Stimulated activated CD8-positive, alpha-beta memory T cell treated with anti-CD3 and anti-CD28 coated beads, Interleukin-15, amount 100 ng/mL, for 24 hours (primary cell): ENCODE measurements at regions not wholly inside any gene's neighbourhood (a gene's known extent, or its start where the extent isn't known, plus 50 kb on each side); places are given as distances from the start of the nearest gene placed in this dataset.

ENCODE experiments used
- DNase-seq: peaks from one replicate; pipeline ENCODE4 v3.0.0-alpha.2; 2020; ENCODE audit warnings: low read depth

DNA sequence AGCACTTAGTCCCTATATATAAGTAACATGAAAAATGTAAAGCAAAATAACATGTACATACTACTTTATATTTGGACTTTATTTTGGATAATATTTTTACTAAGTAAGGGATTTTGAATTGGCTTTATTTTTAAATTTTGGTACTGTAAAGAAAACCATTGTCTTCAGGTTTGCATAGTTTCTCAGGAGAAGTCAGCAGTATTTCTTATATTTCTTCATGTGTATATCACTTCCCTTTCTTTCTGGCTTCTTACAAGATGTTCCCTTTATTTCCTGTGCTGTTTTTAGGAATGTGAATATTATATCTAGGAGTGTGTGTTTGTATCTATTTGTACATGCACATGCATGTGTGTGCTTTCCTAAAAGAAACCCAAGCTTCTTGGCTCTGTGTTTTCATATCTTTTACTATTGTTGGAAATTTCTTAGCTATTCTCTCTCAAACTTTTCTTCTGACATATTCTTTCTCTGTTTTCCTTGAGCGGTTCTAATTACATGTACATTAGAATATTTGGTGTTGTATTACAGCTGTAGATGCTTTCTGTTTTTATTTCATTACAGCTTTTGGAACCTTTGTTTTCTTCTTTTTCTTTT lies 1549.7 kb upstream of the ACVR2A start:
- no peak for DNase-seq

DNA sequence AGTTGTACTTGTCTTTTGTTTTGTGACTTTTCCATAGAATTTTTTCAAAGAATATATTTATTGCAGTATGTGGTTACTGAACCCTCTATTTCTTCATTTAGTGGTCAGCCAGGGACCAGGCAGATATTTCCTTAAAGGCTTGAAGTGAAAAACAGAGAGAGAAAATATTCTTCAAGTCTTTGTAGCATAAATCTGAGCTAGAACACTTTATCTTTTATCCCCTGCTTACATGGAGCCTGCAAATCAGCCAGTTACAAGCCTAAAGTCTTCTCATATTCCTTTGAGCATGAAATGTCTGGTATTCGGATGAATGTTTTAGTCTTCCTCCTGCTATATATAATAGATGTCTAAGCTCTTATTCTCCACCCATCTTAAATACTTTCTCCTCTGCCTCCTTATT lies 1557.5 kb upstream of the ACVR2A start:
- no peak for DNase-seq

DNA sequence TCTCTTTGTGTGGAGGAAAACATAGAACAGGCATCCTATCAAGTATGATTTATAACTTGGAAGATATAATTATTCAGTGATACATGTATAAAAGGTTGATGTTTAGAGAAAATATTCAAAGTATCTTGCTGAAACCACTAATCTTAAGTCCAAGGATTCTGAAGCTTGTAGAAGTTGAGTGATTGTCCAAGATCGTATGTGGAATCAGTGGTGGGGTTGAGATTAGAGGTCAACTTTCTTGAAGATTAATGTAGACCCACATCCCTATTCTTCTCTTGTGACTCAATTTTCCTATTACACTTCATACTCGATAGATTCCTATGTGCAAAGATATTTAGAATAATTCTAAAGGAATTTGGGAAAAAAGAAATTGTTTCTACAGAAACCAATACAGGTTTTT lies 1565.9 kb upstream of the ACVR2A start:
- DNase-seq = no peak

DNA sequence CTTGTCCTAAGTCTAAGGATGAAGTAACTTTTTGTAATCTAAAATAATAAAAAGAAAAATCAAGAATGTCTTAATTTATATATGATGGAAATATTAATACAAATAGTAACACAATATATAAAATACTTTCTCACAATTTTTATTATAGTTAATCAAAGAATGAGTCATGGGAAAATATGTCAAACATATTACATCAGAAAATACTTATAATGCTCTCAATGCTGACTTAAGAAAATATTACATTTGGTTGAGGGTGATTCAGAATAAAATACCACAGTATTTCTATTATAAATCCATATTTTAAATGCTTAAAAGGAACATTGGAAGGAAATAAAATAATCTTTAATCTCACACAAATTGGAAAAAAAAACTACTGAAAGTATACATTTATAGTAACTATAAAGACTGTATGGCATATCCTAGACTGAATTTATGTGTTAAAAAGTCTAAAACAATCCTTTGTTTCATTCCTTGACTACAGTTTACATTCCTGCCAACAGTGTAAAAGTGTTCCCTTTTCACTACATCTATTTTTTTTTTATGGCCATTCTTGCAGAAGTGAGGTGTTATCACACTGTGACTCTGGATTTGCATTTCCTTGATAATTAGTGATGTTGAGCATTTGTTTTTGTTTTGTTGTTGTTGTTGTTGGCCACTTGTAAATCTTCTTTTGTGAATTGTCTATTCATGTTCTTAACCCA lies 1573.5 kb upstream of the ACVR2A start:
- DNase-seq = no peak

DNA sequence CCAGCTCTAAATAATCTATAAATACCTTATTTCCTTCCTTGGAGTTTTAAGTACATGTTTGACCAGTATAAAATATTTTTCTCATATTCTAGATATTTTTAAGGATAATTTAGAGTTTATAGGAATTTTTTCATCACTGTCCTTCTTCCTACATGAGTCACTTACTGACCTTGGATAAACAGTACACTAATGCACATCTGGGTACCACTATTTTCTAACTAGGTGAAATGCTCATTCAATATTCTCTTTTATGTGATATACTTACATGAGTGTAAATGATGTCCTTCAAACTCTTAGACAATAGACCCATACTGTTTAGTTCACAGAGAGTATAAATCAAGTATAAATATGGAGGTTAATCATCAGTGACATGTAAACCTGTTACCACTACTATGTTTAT lies 1574.2 kb upstream of the ACVR2A start:
- DNase-seq = no peak

DNA sequence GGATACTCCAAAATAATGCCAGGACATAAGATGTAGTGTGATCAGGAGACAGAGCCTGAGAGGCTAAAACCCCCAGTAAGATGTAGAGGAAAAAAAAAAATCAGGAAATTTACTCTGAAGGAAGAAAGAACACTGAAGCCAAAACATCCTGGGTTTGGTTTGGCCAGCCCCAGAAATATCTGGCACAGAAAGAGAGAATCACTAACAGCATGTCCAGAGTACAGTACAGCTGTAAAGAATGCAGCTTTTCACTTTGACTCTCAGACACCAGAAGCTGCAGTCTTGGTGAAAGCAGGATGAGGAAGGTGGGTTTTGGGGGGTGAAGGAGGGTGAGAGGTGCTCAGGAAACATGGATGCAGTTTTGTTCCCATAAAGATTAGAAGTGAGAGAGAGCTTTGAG lies 1577.7 kb upstream of the ACVR2A start:
- no peak for DNase-seq

DNA sequence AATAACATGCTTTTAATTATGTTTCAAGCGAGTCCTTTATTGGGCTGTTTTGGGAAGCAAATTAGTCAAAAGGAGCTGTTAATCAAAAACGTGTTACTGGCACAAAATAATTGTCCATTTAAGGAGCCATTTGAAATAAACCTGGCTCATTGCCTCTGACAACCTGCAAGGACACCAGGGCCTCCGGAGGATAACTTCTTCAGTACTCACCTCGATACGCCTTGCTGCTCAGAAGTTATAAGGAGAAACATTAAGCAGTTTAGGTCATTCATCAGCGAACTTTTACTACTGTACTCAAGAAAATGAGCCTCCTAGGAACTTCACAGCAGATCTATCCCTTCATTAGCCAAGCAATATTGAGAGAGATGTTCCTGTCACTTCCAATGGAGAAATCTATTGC lies 1579.2 kb upstream of the ACVR2A start:
- no peak for DNase-seq

DNA sequence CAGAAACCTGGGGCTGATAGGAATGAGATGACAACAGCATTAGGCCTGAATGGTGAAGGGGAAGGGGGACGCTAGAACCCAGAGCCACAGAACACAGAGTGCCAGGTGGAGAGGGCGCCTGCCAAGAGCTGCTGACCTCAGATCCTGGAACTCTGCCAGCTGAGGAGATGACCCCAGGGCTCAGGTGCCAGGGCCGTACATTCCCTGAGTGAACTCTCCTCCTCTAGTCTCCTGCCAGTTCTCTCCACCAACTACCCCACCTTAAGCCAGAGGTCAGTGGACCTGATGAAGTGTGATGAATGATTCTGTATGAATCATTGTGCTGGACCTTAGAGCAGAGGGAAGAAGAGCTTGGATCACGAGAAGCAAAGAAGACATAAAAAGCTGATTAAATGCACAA lies 1582.2 kb upstream of the ACVR2A start:
- no peak for DNase-seq

DNA sequence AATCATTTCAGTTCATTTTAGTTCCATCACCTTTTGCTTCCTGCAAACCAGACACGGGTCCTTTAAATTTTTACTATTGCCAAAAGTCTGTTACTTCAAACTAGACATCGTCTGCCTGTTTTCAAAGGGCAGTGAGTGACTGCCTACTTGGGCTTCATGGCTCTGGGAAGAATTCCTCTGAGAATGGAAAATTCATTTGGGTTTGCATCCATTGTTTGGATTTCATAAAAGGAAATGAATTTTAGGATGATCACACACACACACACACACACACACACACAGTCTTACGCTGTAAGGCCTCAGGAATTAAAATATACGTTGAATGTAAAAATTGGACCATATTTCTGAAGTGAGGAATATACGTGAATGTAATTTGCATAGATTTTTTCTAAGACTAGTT lies 1584.3 kb upstream of the ACVR2A start:
- no peak for DNase-seq

DNA sequence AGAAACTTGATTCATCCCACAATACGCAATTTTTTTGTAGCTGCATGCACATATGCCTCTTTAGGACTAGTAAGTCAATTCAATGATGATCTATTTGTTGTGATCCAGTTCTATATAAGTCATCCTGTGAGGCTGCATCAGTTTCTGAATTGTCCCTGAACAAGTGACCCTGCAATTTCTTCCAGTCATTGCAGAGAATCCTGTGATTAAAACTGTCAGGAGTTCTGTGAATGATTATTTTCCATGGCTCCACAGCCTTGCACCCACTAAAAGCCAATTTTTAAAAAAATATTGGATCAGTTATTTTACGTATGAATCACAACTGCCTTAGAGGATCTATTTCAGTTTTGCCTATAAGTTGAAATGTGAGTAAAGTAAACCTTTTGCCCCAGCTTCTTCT lies 1585.0 kb upstream of the ACVR2A start:
- no peak for DNase-seq

DNA sequence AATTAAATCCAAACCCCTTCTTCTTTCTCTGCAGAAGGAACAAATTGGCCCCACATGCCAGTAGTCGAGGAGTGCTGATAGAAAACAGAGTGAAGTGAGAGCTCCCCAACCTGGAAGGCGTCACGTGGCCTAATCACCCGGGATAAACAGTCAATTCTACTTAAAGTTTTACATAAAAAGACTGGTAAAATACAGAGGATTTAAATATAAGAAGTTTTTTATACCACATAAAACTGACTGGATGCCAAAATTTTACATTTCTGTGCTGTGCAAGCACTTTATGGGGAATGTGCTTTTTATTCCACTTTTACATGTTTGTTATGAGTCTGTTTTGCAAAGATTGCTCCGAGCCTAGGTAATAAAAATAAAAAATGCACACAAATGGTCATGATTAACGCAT lies 1586.8 kb upstream of the ACVR2A start:
- no peak for DNase-seq

DNA sequence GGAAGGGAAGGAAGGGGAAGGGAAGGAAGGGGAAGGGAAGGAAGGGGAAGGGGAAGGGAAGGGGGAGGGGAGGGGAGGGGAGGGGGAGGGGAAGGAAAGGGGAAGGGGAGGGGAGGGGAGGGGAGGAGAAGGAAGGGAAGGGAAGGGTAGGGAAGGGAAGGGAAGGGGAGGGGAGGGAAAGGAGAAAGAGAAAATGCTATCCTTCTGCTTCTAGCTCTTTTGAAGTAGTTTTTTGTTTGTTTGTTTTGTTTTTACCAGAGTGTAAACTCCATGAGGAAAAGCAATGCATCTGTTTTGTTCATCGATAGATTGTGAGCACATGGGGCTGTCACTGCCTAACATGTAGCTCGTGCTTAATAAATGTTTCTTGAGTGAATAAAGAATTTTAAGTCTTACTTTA lies 1592.7 kb upstream of the ACVR2A start:
- DNase-seq = no peak

DNA sequence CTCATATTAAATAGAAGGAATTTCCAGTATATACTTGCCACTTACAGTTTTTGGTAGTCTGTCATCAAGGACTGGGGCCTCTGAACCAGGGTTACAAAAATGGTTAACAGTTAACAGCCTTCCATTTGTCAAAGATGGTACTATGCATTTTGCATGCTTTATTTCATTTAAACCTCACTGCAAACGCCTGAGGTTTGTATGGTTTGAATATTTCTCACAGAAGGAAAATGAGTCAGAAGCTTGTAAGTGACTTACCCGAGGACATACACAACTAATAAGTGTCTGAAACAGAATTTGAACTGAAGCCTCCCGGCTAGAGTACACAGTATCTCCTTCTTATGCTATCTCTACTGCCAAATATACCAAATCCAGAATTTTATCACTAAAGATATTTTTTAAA lies 1593.5 kb upstream of the ACVR2A start:
- DNase-seq = no peak

DNA sequence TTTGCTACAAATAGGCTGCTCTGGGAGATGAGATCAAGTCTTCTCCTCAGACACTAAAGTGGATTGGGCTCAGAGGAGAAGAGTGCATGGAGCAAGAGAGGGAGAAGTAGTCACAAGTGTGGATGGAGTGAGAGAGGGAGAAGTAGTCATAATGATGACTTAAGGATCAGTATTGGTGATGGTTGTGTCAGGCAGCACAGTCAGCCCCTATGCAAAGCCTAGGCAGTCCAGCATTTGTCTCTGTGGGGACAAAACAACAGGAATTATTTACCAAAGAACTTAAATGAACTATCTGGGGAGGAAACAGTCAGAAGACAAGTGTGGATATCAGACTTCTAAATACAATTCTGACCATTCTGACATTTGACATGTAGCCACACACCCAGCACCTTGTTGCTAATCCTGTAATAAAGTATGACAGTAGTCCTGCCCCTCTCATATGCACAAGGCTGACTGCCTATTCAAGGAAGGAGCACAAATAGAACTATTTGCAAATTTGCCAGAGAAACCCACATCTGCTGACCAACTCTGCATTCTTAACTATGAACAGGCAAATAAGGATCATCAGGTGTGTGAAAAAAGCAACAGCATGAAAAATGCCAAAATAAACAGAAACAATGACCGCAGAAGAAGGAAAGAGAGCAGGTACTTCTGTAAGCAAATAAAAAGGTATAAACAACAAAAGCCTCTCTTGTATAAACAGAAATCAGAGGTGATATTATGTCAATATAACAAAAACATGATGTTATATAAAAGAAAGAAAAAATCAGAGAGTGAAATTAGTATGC lies 1597.9 kb upstream of the ACVR2A start:
- no peak for DNase-seq

DNA sequence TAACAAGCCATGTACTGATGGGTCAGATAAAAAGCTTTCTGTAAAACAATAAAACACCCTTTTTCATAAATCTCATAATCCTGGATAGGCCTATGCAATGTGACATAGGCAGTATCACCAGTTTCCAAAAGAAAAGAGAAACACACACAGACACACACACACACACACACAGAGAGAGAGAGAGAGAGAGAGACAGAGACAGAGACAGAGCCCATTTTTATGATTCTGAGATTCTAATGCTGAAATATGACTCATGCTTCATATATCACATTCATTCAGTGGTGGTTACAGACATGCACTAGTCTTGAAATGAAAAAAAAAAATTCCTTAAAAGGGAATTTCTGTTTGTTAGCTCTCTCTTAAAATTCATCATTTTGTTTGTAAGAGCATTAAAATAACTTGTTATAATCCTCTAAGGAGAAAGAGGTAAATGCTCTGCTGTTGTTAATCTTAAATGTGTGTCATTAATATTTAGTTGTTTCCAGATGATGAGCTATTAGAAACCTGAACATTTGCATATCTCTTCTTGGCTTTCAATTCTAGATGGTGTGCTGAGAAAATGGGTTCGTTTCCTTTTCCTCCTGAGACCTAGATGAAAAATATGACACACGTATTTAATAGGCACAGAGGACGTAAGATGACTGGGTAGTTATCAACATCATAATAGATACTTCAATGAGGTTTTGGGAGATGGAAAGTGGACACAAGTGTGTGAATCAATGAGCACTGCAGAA lies 1598.7 kb upstream of the ACVR2A start:
- DNase-seq = no peak

DNA sequence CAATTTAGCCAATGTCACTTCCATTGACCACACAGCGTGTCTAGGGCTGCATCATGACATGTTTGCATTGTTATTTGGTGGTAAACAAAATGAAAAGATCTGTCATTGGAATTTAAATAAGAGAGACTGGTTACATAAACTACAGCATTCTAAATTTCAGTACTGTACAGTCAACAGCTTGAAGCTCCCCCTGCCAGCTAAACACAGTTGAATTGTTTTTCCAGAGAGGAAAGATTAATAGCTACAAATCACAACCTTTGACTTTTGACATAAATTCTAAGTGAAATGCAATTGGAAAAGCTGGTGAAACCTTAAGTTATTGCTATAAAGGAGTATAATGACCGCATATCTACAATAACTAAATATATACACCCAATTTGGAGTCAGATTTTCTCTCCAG lies 1600.0 kb upstream of the ACVR2A start:
- no peak for DNase-seq

DNA sequence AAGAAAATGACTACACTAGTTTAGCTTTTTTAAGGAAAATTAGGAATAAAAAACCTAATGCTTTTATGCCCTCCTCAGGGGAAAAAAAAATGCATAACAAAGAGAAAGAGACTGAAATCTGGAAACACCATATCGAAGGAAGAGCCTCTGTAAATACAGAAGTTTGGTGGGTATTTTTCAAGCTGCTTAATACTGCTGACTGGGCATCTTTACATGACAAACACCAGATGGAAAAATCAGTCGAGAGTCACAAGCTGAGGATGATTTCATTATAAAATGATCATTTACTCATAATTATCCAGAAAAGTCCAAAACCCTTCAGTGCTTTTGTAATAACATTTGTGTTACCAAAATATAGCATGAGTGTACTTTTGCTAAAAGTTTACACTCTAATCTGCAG lies 1600.7 kb upstream of the ACVR2A start:
- no peak for DNase-seq

DNA sequence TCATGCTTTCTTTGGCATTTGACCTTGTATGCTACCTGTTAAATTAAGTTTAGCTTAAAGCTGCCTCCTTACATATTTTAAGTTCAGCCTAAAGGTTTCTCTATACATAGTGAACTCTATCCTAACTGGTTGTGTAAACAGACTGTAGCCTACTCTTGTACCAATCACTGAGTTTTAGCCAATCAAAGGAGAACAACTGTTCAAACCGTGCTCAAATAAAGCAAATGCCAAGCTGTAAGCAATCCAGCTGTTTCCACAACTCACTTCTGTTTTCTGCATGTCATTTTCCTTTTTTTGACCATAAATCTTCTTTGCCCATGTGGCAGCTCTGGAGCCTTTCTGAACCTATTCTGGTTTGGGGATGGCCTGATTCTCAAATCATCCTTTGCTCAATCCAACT lies 1603.8 kb upstream of the ACVR2A start:
- DNase-seq = no peak

DNA sequence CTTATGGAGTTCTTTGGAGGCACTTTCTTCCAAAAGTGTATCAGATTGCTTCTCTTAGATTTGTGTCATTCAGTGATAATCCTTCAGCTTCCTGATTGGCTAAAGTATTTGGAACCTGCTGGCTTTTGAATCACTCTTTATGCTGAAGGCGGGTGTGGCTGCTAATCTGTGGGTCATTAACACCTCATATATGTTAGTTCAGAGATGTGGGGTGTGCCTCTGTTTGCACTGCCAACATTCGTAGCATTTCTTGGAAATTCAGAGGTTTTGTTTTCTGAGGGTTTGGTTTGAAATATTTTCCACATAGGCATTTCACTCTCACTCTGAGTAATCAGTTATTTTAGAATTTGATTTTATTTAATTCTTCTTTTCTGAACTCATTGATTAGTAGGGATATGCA lies 1604.4 kb upstream of the ACVR2A start:
- DNase-seq = no peak

DNA sequence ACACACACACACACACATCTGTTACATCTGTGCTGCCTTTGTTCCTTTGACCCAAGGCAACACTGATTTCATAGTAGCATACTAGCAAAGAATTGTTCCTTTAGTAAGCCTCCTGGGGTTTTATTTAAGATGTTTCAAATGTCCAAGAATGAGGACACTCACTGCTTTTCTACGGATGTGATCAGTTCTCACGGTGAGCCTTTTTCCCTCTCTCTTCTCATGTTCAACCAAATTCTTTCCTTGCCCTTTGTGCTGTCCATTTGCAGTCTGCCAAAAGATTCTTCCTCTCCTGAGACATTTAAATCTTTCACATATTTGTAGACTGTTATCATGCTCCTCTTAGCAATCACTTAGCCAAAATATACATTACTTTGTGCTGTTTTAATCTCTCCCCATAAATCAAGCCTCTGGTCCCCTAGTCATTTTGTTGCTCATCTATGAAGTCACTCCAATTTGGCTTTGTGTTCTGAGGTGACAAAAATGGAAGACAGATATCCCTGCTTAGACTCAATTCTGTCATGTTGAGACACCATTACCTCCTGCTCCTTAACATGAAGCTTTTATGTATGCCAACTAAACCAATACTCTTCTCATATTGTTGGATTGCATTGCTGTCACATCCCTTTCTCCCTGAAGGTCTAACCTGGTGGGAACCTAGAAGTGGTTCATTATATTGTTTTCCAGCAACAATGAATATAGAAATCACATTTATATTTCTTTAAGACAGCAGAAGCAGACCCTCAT lies 1605.3 kb upstream of the ACVR2A start:
- no peak for DNase-seq

DNA sequence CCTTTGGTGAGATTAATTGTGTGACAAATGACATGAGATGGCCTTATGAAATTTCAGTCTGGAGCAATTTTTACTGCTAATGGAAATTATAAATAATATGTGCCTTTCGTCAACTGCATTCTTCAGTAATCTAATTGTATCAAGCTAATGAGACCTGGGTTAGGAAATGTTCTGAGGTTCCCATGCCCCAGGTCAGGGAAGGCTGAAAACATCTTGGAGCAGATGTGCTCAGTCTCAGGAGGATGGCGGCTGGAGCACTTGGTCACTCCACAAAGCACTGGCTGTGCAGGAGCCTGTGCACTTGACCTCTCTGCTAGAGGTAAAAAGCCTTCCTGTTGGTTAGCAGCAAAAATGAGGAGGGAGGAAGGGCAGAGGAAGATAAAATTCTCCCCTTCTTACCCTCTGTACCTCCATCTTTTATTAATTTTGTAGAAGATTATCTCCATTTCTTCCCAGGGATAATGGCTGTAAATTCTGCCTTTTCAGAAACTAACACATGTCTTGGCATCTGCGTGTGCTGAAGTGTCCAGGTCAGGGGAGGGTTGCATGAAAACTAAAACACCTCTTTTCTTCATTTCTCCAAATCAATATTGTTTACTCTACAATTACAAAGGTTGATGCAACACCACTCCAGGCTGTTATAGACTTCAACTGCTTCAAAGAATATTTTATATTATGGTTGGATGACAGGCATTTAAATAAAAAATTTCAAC lies 1606.4 kb upstream of the ACVR2A start:
- no peak for DNase-seq
